Lung (tissue), 11 donors: ENCODE measurements at regions not wholly inside any gene's neighbourhood (a gene's known extent, or its start where the extent isn't known, plus 50 kb on each side); places are given as distances from the start of the nearest gene placed in this dataset.

Experiments used
- ATAC-seq: fragments of 200-7000 bp; cut with Tn5 transposase; one replicate; pipeline ENCODE4 v1.9.1; 2020; ENCODE audit warnings: moderate number of reproducible peaks; ENCODE audit not compliant: insufficient read depth, low FRiP score
- DNase-seq, 3 donors: peaks; one replicate each; pipeline ENCODE4 v3.0.0-alpha.2; 2013 to 2017
- H3K27ac ChIP-seq, 2 donors: one replicate each; pipeline ENCODE4 v1.5.1; 2013; ENCODE audit warnings: mild to moderate bottlenecking in 2 of 2, moderate library complexity in 2 of 2, control low read depth in 1 of 2, inconsistent platforms in 1 of 2, low read depth in 1 of 2, low read length in 1 of 2
- H3K27me3 ChIP-seq, 3 donors: one replicate each; pipeline ENCODE4 v1.5.1; 2013; ENCODE audit warnings: low read length in 2 of 3; ENCODE audit not compliant: control insufficient read depth in 3 of 3, insufficient read depth in 3 of 3
- H3K36me3 ChIP-seq, 4 donors: one replicate each; pipeline ENCODE4 v1.5.1; 2013; ENCODE audit warnings: low read length in 4 of 4, mild to moderate bottlenecking in 1 of 4, moderate library complexity in 1 of 4; ENCODE audit not compliant: control insufficient read depth in 4 of 4, insufficient read depth in 4 of 4
- H3K4me1 ChIP-seq, 5 donors: one replicate each; pipeline ENCODE4 v1.5.1; 2013; ENCODE audit warnings: low read length in 5 of 5, mild to moderate bottlenecking in 2 of 5, moderate library complexity in 1 of 5; ENCODE audit not compliant: control insufficient read depth in 5 of 5, insufficient read depth in 5 of 5
- H3K4me3 ChIP-seq: one replicate; pipeline ENCODE4 v1.5.1; 2013; ENCODE audit warnings: mild to moderate bottlenecking, control low read depth, moderate library complexity
- H3K9ac ChIP-seq, 2 donors: one replicate each; pipeline ENCODE4 v1.5.1; 2013; ENCODE audit warnings: low read length in 2 of 2, control low read depth in 1 of 2; ENCODE audit not compliant: insufficient read depth in 1 of 2
- H3K9me3 ChIP-seq, 4 donors: one replicate each; pipeline ENCODE4 v1.5.1; 2013; ENCODE audit warnings: low read length in 3 of 4, mild to moderate bottlenecking in 1 of 4, moderate library complexity in 1 of 4; ENCODE audit not compliant: control insufficient read depth in 4 of 4, insufficient read depth in 3 of 4
- CTCF ChIP-seq: IDR thresholded peaks from 2 replicates; pipeline ENCODE4 v1.5.1; 2012; ENCODE audit warnings: mild to moderate bottlenecking; ENCODE audit errors: control extremely low read depth, extremely low read depth
- WGBS, 2 donors: extraction: QIAGEN DNeasy Blood & Tissue Kit; methylation state at CpG; one replicate each; pipeline ENCODE4 v1.1.7; 2013; 5-methylcytosine and 5-hydroxymethylcytosine counted together
- donor health status: control.
- donor health status: control.
- donor health status: Bipolar disorder and iron deficiency.
- donor health status: healthy.
- donor health status: DM: yes; HTN: yes; CAD: no.

- H3K9ac ChIP-seq: no peak overlapping the region
- WGBS, 2 donors: 84 to 88% methylated on average over 1 of the region's 1 CpG
- no peak overlapping the region for H3K4me3 ChIP-seq
- TF ChIP-seq CTCF: no peak
- H3K9me3 ChIP-seq: no peaks in the 10 kb centered on the region
- DNase-seq (no peak), ATAC-seq (no peak)
- H3K27me3 ChIP-seq: no peaks in the 10 kb centered on the region
- peaks cover 0 to 39% (median 14%) of the 10 kb centered on the region in 5 donors for H3K4me1 ChIP-seq
- H3K27ac ChIP-seq: no peak overlapping the region
- no peaks in the 10 kb centered on the region for H3K36me3 ChIP-seq
Measured at GRCh38 chr4:30862196-30862595, 142.0 kb downstream of the PCDH7 start.

GRCh38 chr4:30863021-30863420, 142.9 kb downstream of the PCDH7 start:
- Histone ChIP-seq H3K4me1 (peaks cover 0 to 40% (median 13%) of the 10 kb centered on the region in 5 donors), H3K9me3 (no peaks in the 10 kb centered on the region)
- ATAC-seq: no peak

DNA sequence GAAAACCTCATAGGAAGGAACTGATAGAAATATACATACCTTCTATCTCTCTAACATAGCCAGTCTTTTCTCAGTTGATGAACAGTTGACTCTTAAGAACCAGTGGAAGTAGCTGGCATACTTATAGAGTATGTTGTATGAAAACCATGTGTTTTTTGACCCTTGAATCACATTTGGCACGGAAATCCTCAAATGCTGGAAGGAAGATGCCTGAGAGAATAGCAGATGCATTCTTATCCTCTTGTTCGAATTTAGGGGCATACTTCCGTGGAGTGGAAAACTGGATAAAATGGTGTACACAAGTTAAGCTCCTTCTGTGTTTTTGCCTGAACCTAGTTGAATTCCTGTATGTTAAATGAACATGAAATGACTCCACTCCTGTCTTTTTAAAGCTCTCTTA, 145.5 kb downstream of the PCDH7 start:
- Histone ChIP-seq H3K9ac (no peak overlapping the region), H3K27me3 (no peaks in the 10 kb centered on the region), H3K36me3 (no peaks in the 10 kb centered on the region), H3K9me3 (no peaks in the 10 kb centered on the region), H3K4me3 (no peak overlapping the region), H3K27ac (no peak overlapping the region), H3K4me1 (peaks cover 0 to 47% (median 13%) of the 10 kb centered on the region in 5 donors)
- no peak for TF ChIP-seq CTCF
- no peak for ATAC-seq
- DNase-seq: peak; percentile 19 to 74 (median 73)
- 69 to 76% methylated on average over 3 of the region's 3 CpGs for WGBS, 2 donors

More at GRCh38 chr4:30863021-30863420, 142.9 kb downstream of the PCDH7 start:
- no peak overlapping the region for H3K4me3 ChIP-seq
- H3K27me3 ChIP-seq: no peaks in the 10 kb centered on the region
- 74 to 79% methylated on average over 2 of the region's 2 CpGs for WGBS, 2 donors
- no peak for TF ChIP-seq CTCF
- H3K27ac ChIP-seq: no peak overlapping the region
- H3K36me3 ChIP-seq: no peaks in the 10 kb centered on the region
- no peak overlapping the region for H3K9ac ChIP-seq
- DNase-seq: peak in 2 of 3 donors; percentile 68 to 83

DNA sequence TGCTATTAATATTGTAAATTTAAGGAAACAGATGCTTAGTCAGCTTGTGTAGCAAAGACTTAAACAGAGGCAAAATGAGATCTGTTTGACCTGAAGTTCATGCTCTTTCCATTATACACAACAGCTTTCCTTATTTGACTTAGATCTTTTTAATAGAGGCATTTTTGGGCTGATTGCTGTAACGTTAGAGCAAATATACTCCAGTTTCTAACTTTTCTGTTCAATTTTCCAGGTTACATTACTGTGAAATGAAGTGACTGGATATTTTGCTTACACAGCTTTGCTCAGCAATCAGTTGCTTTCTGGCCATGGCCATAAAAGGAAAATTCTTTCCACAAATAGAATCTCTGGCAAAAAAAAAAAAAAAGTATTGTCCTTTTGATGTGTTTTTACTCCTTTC, 146.2 kb downstream of the PCDH7 start:
- Histone ChIP-seq H3K4me1 (peaks cover 0 to 47% (median 10%) of the 10 kb centered on the region in 5 donors), H3K4me3 (no peak overlapping the region), H3K9me3 (no peaks in the 10 kb centered on the region), H3K27me3 (no peaks in the 10 kb centered on the region), H3K9ac (no peak overlapping the region), H3K27ac (no peak overlapping the region), H3K36me3 (no peaks in the 10 kb centered on the region)
- ATAC-seq: no peak
- peak in 2 of 3 donors; percentile 84 for DNase-seq
- TF ChIP-seq CTCF: no peak
- 34 to 47% methylated on average over 1 of the region's 1 CpG for WGBS, 2 donors
